ENCODE measurements at regions not wholly inside any gene's neighbourhood (a gene's known extent, or its start where the extent isn't known, plus 50 kb on each side); places are given as distances from the start of the nearest gene placed in this dataset.

DNA sequence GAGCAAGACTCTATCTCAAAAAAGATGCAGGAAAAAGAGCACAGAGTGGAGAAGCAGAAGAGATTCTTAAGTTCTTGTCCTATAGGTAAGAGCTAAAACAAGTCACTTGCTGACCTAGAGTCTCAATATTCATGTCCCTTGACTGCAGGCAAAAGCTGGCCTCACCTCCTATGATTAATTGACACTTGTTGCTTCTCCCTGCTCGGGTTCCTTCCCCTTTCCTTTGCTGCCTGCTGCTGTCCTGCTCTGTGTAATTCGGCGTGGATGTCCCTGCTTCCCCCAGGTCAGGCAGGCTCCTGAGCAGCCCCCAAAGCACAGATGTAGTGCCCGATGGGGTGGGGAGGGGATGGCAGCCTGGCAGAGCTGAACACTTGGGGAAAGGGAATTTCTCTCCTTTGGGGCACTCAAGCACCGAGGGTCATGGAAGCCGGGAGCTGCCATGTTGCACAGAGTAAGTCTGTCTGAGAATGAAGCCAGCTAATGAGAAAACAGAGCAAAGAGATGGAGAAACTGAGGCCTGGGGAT lies 60.8 kb upstream of the NUP50 start:
- TF ChIP-seq, protein P1, sequence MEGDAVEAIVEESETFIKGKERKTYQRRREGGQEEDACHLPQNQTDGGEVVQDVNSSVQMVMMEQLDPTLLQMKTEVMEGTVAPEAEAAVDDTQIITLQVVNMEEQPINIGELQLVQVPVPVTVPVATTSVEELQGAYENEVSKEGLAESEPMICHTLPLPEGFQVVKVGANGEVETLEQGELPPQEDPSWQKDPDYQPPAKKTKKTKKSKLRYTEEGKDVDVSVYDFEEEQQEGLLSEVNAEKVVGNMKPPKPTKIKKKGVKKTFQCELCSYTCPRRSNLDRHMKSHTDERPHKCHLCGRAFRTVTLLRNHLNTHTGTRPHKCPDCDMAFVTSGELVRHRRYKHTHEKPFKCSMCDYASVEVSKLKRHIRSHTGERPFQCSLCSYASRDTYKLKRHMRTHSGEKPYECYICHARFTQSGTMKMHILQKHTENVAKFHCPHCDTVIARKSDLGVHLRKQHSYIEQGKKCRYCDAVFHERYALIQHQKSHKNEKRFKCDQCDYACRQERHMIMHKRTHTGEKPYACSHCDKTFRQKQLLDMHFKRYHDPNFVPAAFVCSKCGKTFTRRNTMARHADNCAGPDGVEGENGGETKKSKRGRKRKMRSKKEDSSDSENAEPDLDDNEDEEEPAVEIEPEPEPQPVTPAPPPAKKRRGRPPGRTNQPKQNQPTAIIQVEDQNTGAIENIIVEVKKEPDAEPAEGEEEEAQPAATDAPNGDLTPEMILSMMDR (optimal IDR thresholded peaks at IDR 0.05 in 1 of 3, IDR thresholded peaks at IDR 0.05 in 1 of 3, conservative IDR thresholded peaks at IDR 0.05 in 1 of 3; ENCODE audit: extremely low read depth in 1 of 3, insufficient read depth in 2 of 3, low read length in 3 of 3), result no peak
- no peak for TF ChIP-seq EZH2 (IDR thresholded peaks at IDR 0.05; ENCODE audit: low read length)

Measured in keratinocyte (primary cell).